Osteoblast (primary cell): ENCODE measurements at regions not wholly inside any gene's neighbourhood (a gene's known extent, or its start where the extent isn't known, plus 50 kb on each side); places are given as distances from the start of the nearest gene placed in this dataset.

Experiments
- DNase-seq: peaks from one replicate; pipeline ENCODE4 v3.0.0; 2011; ENCODE audit warnings: low spot score, mixed read lengths; ENCODE audit not compliant: insufficient read length; ENCODE audit errors: missing footprints
- H2AFZ ChIP-seq: 2 replicates; pipeline ENCODE4 v1.6.0; 2011; ENCODE audit warnings: mild to moderate bottlenecking, low read length
- H3K27ac ChIP-seq: 2 replicates; pipeline ENCODE4 v1.5.1; 2011; ENCODE audit warnings: mild to moderate bottlenecking, low read depth, low read length, moderate library complexity
- H3K27me3 ChIP-seq: 2 replicates; pipeline ENCODE4 v1.6.0; 2012; ENCODE audit warnings: mild to moderate bottlenecking, control low read depth, inconsistent platforms, low read length, moderate library complexity; ENCODE audit not compliant: insufficient read depth
- H3K36me3 ChIP-seq: 2 replicates; pipeline ENCODE4 v1.5.1; 2011; ENCODE audit warnings: mild to moderate bottlenecking, low read length, control low read depth, moderate library complexity; ENCODE audit not compliant: insufficient read depth
- H3K4me1 ChIP-seq: 2 replicates; pipeline ENCODE4 v1.5.1; 2011; ENCODE audit warnings: mild to moderate bottlenecking, low read length, control low read depth, moderate library complexity; ENCODE audit not compliant: insufficient read depth
- H3K4me2 ChIP-seq: 2 replicates; pipeline ENCODE4 v1.6.0; 2011; ENCODE audit warnings: mild to moderate bottlenecking, low read length; ENCODE audit not compliant: insufficient read depth
- H3K4me3 ChIP-seq: fragments of 200-600 bp; sonication (generic); 3 replicates; pipeline ENCODE4 v1.5.1; 2012; ENCODE audit warnings: mild to moderate bottlenecking, low read length, inconsistent platforms; ENCODE audit not compliant: insufficient read depth
- H3K79me2 ChIP-seq: 2 replicates; pipeline ENCODE4 v1.6.0; 2012; ENCODE audit warnings: mild to moderate bottlenecking, low read length, control low read depth, inconsistent platforms; ENCODE audit not compliant: insufficient read depth
- H3K9me3 ChIP-seq: 2 replicates; pipeline ENCODE4 v1.5.1; 2011; ENCODE audit warnings: low read depth, low read length, control low read depth
- H4K20me1 ChIP-seq: 2 replicates; pipeline ENCODE4 v1.6.0; 2012; ENCODE audit warnings: mild to moderate bottlenecking, low read length, control low read depth; ENCODE audit not compliant: insufficient read depth
- CTCF ChIP-seq: IDR thresholded peaks from 2 replicates; pipeline ENCODE4 v1.5.1; 2011; ENCODE audit warnings: mild to moderate bottlenecking, low read depth, low read length, moderate library complexity; ENCODE audit errors: extremely low read depth

GRCh38 chr2:34734662-34735061, 1135.6 kb upstream of the FAM98A start:
- Histone ChIP-seq H3K27me3 (no peaks in the 10 kb centered on the region), H3K4me3 (no peak overlapping the region), H3K9me3 (peaks cover 7% of the 10 kb centered on the region), H2AFZ (no peak overlapping the region), H3K79me2 (no peaks in the 10 kb centered on the region), H3K4me2 (no peak overlapping the region), H3K4me1 (no peaks in the 10 kb centered on the region), H4K20me1 (no peaks in the 10 kb centered on the region), H3K36me3 (no peaks in the 10 kb centered on the region), H3K27ac (no peak overlapping the region)
- no peak for DNase-seq
- no peak for TF ChIP-seq CTCF

- H3K4me1 ChIP-seq, result no peaks in the 10 kb centered on the region
- H2AFZ ChIP-seq, result no peak overlapping the region
- DNase-seq, result no peak
- no peaks in the 10 kb centered on the region for H3K36me3 ChIP-seq
- no peak overlapping the region for H3K4me2 ChIP-seq
- H3K27ac ChIP-seq, result no peak overlapping the region
- no peak for TF ChIP-seq CTCF
- H4K20me1 ChIP-seq, result no peaks in the 10 kb centered on the region
- no peaks in the 10 kb centered on the region for H3K79me2 ChIP-seq
- H3K9me3 ChIP-seq, result peaks cover 7% of the 10 kb centered on the region
- H3K4me3 ChIP-seq, result no peak overlapping the region
- no peaks in the 10 kb centered on the region for H3K27me3 ChIP-seq
These were observed 1134.9 kb upstream of the FAM98A start for GRCh38 chr2:34734042-34734441.

- H3K4me3 ChIP-seq, result no peak overlapping the region
- H3K27ac ChIP-seq, result no peak overlapping the region
- no peaks in the 10 kb centered on the region for H3K79me2 ChIP-seq
- no peak overlapping the region for H3K4me2 ChIP-seq
- H3K27me3 ChIP-seq, result no peaks in the 10 kb centered on the region
- peaks cover 4% of the 10 kb centered on the region for H3K9me3 ChIP-seq
- H3K4me1 ChIP-seq, result no peaks in the 10 kb centered on the region
- H2AFZ ChIP-seq, result no peak overlapping the region
- no peak for TF ChIP-seq CTCF
- H4K20me1 ChIP-seq, result no peaks in the 10 kb centered on the region
- no peaks in the 10 kb centered on the region for H3K36me3 ChIP-seq
- DNase-seq, result no peak
These were observed 1132.2 kb upstream of the FAM98A start for GRCh38 chr2:34731292-34731691.

- no peak overlapping the region for H2AFZ ChIP-seq
- no peaks in the 10 kb centered on the region for H3K4me1 ChIP-seq
- no peaks in the 10 kb centered on the region for H3K36me3 ChIP-seq
- no peaks in the 10 kb centered on the region for H4K20me1 ChIP-seq
- no peak for DNase-seq
- H3K4me2 ChIP-seq, result no peak overlapping the region
- no peak overlapping the region for H3K4me3 ChIP-seq
- no peaks in the 10 kb centered on the region for H3K79me2 ChIP-seq
- H3K27ac ChIP-seq, result no peak overlapping the region
- no peak for TF ChIP-seq CTCF
- H3K9me3 ChIP-seq, result peaks cover 3% of the 10 kb centered on the region
- no peaks in the 10 kb centered on the region for H3K27me3 ChIP-seq
These were observed 1130.7 kb upstream of the FAM98A start for GRCh38 chr2:34729845-34730244.
